GM10266 (cell line): ENCODE measurements at regions not wholly inside any gene's neighbourhood (a gene's known extent, or its start where the extent isn't known, plus 50 kb on each side); places are given as distances from the start of the nearest gene placed in this dataset.

ENCODE experiments used
- DNase-seq: peaks from one replicate; pipeline ENCODE4 v3.0.0; 2012; ENCODE audit errors: extremely low spot score
- CTCF ChIP-seq: IDR thresholded peaks from 2 replicates; pipeline ENCODE4 v1.5.1; 2012; ENCODE audit warnings: mild to moderate bottlenecking, low read depth; ENCODE audit not compliant: control insufficient read depth, insufficient read depth; ENCODE audit errors: missing control alignments

GRCh38 chr11:116409238-116409637 lies 363.5 kb downstream of the BUD13 start:
- no peak for TF ChIP-seq CTCF
- DNase-seq, result no peak

- no peak for DNase-seq
- TF ChIP-seq CTCF, result no peak
Observed at GRCh38 chr11:116406042-116406441, 366.7 kb downstream of the BUD13 start.

- DNase-seq, result no peak
- TF ChIP-seq CTCF, result no peak
Observed at GRCh38 chr11:116404462-116404798, 368.4 kb downstream of the BUD13 start.

GRCh38 chr11:116403794-116404461 lies 368.9 kb downstream of the BUD13 start:
- DNase-seq, result no peak
- no peak for TF ChIP-seq CTCF

GRCh38 chr11:116400081-116400480 lies 372.7 kb downstream of the BUD13 start:
- DNase-seq, result no peak
- TF ChIP-seq CTCF, result no peak

GRCh38 chr11:116397602-116398084 lies 375.1 kb downstream of the BUD13 start:
- no peak for TF ChIP-seq CTCF
- DNase-seq, result no peak

GRCh38 chr11:116396331-116396730 lies 376.5 kb downstream of the BUD13 start:
- DNase-seq, result no peak
- TF ChIP-seq CTCF, result no peak
